ENCODE measurements at regions not wholly inside any gene's neighbourhood (a gene's known extent, or its start where the extent isn't known, plus 50 kb on each side); places are given as distances from the start of the nearest gene placed in this dataset.

- TF ChIP-seq CTCF (IDR thresholded peaks at IDR 0.05; ENCODE audit: insufficient read depth, low read length, missing control alignments), result no peak
- ChIA-PET POLR2A (no interaction called here), CTCF (no interaction called here)
- DNase-seq (ENCODE audit: low read depth, low spot score), result no peak
- no peak overlapping the region for H3K4me3 ChIP-seq (ENCODE audit: low read depth, low read length)
Measured at GRCh38 chr1:37286881-37287280, 187.5 kb upstream of the ZC3H12A start.

GRCh38 chr1:37288900-37289299 is 185.5 kb upstream of the ZC3H12A start:
- no peak for DNase-seq (ENCODE audit: low read depth, low spot score)
- ChIA-PET POLR2A (no interaction called here), CTCF (no interaction called here)
- no peak for TF ChIP-seq CTCF (IDR thresholded peaks at IDR 0.05; ENCODE audit: insufficient read depth, low read length, missing control alignments)
- H3K4me3 ChIP-seq (ENCODE audit: low read depth, low read length), result no peak overlapping the region

DNA sequence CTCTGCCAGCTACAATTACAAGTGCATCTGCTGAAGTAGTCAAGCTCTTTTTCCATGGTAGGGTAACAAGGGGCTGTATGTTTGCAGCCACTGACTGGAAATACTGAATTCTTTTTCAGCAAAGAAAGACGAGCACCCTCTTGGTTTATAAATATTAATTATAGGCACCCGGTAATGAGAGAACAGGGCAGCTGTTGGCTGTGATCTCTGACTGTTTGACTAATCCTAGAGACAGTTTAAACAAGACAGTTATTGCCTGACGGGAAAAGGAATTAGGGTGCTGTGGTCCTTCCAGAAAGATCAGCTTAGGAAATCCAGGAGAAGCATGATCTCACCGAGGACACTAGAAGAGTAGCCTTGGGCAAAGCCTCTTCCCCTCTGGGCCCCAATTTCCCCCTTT is 183.7 kb upstream of the ZC3H12A start:
- no peak for TF ChIP-seq CTCF (IDR thresholded peaks at IDR 0.05; ENCODE audit: insufficient read depth, low read length, missing control alignments)
- no peak for DNase-seq (ENCODE audit: low read depth, low spot score)
- CTCF ChIA-PET, result no interaction called here
- POLR2A ChIA-PET, result no interaction called here
- H3K4me3 ChIP-seq (ENCODE audit: low read depth, low read length), result no peak overlapping the region

GRCh38 chr1:37292789-37293188 is 181.6 kb upstream of the ZC3H12A start:
- H3K4me3 ChIP-seq (ENCODE audit: low read depth, low read length), result no peak overlapping the region
- CTCF ChIA-PET, result no interaction called here
- DNase-seq (ENCODE audit: low read depth, low spot score), result no peak
- POLR2A ChIA-PET, result no interaction called here
- TF ChIP-seq CTCF (IDR thresholded peaks at IDR 0.05; ENCODE audit: insufficient read depth, low read length, missing control alignments), result no peak

GRCh38 chr1:37294096-37294495 is 180.3 kb upstream of the ZC3H12A start:
- ChIA-PET CTCF (no interaction called here), POLR2A (no interaction called here)
- no peak overlapping the region for H3K4me3 ChIP-seq (ENCODE audit: low read depth, low read length)
- DNase-seq (ENCODE audit: low read depth, low spot score), result no peak
- TF ChIP-seq CTCF (IDR thresholded peaks at IDR 0.05; ENCODE audit: insufficient read depth, low read length, missing control alignments), result no peak

DNA sequence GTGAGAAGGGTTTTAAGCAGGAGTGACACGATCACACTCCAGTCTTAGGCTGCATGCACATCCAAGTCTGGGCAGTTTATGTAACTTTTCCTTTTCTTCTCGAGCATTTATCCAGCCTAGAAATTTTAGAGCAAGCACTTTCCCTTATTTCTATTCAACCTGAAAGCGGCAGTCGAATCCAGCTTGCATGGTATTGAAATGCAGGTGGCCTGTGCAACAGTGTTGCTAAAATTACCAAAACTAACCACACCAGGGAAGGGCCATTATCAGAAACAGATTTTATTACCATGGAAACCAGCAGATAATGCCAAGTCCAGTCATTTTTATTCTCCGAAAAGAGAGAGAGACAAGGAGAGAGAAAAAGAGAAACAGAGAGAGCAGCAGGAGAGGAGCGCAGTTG is 179.9 kb upstream of the ZC3H12A start:
- CTCF ChIA-PET, result no interaction called here

More for the DNA sequence above, 179.9 kb upstream of the ZC3H12A start:
- no peak overlapping the region for H3K4me3 ChIP-seq (ENCODE audit: low read depth, low read length)
- no peak for DNase-seq (ENCODE audit: low read depth, low spot score)
- POLR2A ChIA-PET, result no interaction called here
- TF ChIP-seq CTCF (IDR thresholded peaks at IDR 0.05; ENCODE audit: insufficient read depth, low read length, missing control alignments), result no peak
